ENCODE measurements at regions not wholly inside any gene's neighbourhood (a gene's known extent, or its start where the extent isn't known, plus 50 kb on each side); places are given as distances from the start of the nearest gene placed in this dataset.

DNA sequence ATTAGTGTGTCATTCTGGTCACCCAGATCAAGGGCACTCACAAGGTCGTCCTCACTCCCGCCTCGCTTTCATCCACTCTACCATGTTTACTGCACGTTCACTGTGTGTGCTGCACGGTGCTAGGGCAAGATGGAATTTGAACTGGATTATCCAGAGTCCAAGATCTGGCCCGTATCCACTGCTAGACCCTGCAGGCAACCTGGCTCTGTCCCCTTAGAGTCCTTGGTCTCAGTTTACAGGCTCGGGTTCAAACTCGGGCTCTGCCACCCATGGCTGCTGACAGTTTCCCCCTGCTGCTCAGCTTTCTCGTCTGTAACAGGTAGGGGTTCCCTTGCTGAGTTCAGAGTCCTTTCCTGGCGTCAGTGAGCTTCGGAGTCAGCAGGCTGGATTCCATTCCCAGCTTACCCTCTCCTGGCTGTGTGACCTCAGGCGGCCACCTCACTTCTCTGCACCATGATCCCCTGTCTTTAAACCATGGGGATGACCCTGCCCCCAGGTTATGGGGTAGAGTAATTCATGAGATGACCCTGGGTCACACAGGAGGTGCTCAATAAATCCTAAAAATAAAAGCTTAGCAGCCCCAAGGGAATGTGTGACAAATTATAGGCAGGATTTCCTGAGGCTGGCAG lies 79.6 kb upstream of the SLC6A6 start:
- TF ChIP-seq, protein P1, sequence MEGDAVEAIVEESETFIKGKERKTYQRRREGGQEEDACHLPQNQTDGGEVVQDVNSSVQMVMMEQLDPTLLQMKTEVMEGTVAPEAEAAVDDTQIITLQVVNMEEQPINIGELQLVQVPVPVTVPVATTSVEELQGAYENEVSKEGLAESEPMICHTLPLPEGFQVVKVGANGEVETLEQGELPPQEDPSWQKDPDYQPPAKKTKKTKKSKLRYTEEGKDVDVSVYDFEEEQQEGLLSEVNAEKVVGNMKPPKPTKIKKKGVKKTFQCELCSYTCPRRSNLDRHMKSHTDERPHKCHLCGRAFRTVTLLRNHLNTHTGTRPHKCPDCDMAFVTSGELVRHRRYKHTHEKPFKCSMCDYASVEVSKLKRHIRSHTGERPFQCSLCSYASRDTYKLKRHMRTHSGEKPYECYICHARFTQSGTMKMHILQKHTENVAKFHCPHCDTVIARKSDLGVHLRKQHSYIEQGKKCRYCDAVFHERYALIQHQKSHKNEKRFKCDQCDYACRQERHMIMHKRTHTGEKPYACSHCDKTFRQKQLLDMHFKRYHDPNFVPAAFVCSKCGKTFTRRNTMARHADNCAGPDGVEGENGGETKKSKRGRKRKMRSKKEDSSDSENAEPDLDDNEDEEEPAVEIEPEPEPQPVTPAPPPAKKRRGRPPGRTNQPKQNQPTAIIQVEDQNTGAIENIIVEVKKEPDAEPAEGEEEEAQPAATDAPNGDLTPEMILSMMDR (conservative IDR thresholded peaks at IDR 0.05): no peak
- TF ChIP-seq EZH2 (IDR thresholded peaks at IDR 0.05; ENCODE audit: low read depth): no peak
